GM23338 (cell line): ENCODE measurements at regions not wholly inside any gene's neighbourhood (a gene's known extent, or its start where the extent isn't known, plus 50 kb on each side); places are given as distances from the start of the nearest gene placed in this dataset.

ENCODE experiments used
- ATAC-seq: fragments of 200-7000 bp; cut with Tn5 transposase; 3 replicates; pipeline ENCODE4 v1.9.1; 2020
- DNase-seq: peaks from one replicate; pipeline ENCODE4 v3.0.0-alpha.2; 2015; ENCODE audit warnings: low spot score
- H2AFZ ChIP-seq: fragments of 200-600 bp; sonication (generic); 2 replicates; pipeline ENCODE4 v1.8.0; 2016; ENCODE audit warnings: antibody characterized with exemption, mild to moderate bottlenecking, moderate library complexity
- H3F3A ChIP-seq: fragments of 200-600 bp; sonication (generic); replicated peaks from 2 replicates; pipeline ENCODE4 v1.8.0; 2017; ENCODE audit warnings: antibody characterized with exemption, mixed run types, low read depth
- H3K27ac ChIP-seq: fragments of 200-600 bp; sonication (generic); 2 replicates; pipeline ENCODE4 v1.6.1; 2016; ENCODE audit warnings: low read depth
- H3K27me3 ChIP-seq: fragments of 200-600 bp; sonication (generic); 2 replicates; pipeline ENCODE4 v1.8.0; 2016; ENCODE audit warnings: mild to moderate bottlenecking, mixed run types, moderate library complexity; ENCODE audit not compliant: insufficient read depth
- H3K36me3 ChIP-seq: fragments of 200-600 bp; sonication (generic); 2 replicates; pipeline ENCODE4 v1.8.0; 2016; ENCODE audit warnings: mild to moderate bottlenecking; ENCODE audit not compliant: insufficient read depth
- H3K4me1 ChIP-seq: fragments of 200-600 bp; sonication (generic); 2 replicates; pipeline ENCODE4 v1.8.0; 2016; ENCODE audit warnings: mild to moderate bottlenecking, moderate library complexity; ENCODE audit not compliant: insufficient read depth
- H3K4me2 ChIP-seq: fragments of 200-600 bp; sonication (generic); 2 replicates; pipeline ENCODE4 v1.7.1; 2017; ENCODE audit warnings: mixed run types
- H3K4me3 ChIP-seq: fragments of 200-600 bp; sonication (generic); 2 replicates; pipeline ENCODE4 v1.6.1; 2016; ENCODE audit warnings: mixed run types
- H3K79me2 ChIP-seq: fragments of 200-600 bp; sonication (generic); replicated peaks from 2 replicates; pipeline ENCODE4 v1.8.0; 2017; ENCODE audit warnings: mild to moderate bottlenecking; ENCODE audit not compliant: insufficient read depth
- H3K9me2 ChIP-seq: fragments of 200-600 bp; sonication (generic); 2 replicates; pipeline ENCODE4 v1.8.0; 2017; ENCODE audit not compliant: insufficient read depth
- H4K20me1 ChIP-seq: fragments of 200-600 bp; sonication (generic); replicated peaks from 2 replicates; pipeline ENCODE4 v1.8.0; 2017; ENCODE audit warnings: mild to moderate bottlenecking; ENCODE audit not compliant: insufficient read depth
- H3K27ac Mint-ChIP-seq: 2 replicates; pipeline ENCODE4 v1.8.0; 2020; ENCODE audit warnings: inconsistent platforms, mild to moderate bottlenecking, moderate library complexity, mixed read lengths
- H3K27me3 Mint-ChIP-seq: 3 replicates; pipeline ENCODE4 v1.8.0; 2022; ENCODE audit warnings: low read depth, mild to moderate bottlenecking, moderate library complexity, mixed read lengths, inconsistent platforms; ENCODE audit not compliant: insufficient read depth, poor library complexity
- H3K36me3 Mint-ChIP-seq: 3 replicates; pipeline ENCODE4 v1.8.0; 2021; ENCODE audit warnings: low read depth, mild to moderate bottlenecking, inconsistent platforms, moderate library complexity, mixed read lengths
- H3K4me1 Mint-ChIP-seq: 3 replicates; pipeline ENCODE4 v1.8.0; 2020; ENCODE audit warnings: mild to moderate bottlenecking, inconsistent platforms, mixed read lengths
- H3K4me3 Mint-ChIP-seq: 3 replicates; pipeline ENCODE4 v1.8.0; 2021; ENCODE audit warnings: moderate library complexity, mild to moderate bottlenecking, inconsistent platforms, mixed read lengths
- H3K9me3 Mint-ChIP-seq: 3 replicates; pipeline ENCODE4 v1.8.0; 2020; ENCODE audit warnings: moderate library complexity, mild to moderate bottlenecking, inconsistent platforms, mixed read lengths
- EZH2 ChIP-seq: fragments of 200-600 bp; sonication (generic); IDR thresholded peaks from one replicate; pipeline ENCODE4 v1.8.0; 2017; ENCODE audit warnings: antibody characterized with exemption, mild to moderate bottlenecking, low read depth; ENCODE audit not compliant: unreplicated experiment
- EZH2phosphoT487 ChIP-seq: fragments of 200-600 bp; sonication (generic); IDR thresholded peaks from one replicate; pipeline ENCODE4 v1.8.1; 2018; ENCODE audit warnings: antibody characterized with exemption; ENCODE audit not compliant: unreplicated experiment
- NANOG ChIP-seq: IDR thresholded peaks from 2 replicates; pipeline ENCODE4 v1.6.1; 2016; ENCODE audit warnings: antibody characterized with exemption, borderline replicate concordance
- TF ChIP-seq, protein P1 (sequence below): IDR thresholded peaks from one replicate; pipeline ENCODE4 v1.6.1; 2018; ENCODE audit warnings: antibody characterized with exemption; ENCODE audit not compliant: unreplicated experiment
- TF ChIP-seq, protein P2 (sequence below): IDR thresholded peaks from 2 replicates; pipeline ENCODE4 v1.6.1; 2016; ENCODE audit warnings: antibody characterized with exemption
- TF ChIP-seq, protein P3 (sequence below): fragments of 250-450 bp; sonication (Bioruptor Pico); IDR thresholded peaks from 2 replicates; pipeline ENCODE4 v1.5.0; 2020; ENCODE audit warnings: mild to moderate bottlenecking, moderate library complexity

DNA sequence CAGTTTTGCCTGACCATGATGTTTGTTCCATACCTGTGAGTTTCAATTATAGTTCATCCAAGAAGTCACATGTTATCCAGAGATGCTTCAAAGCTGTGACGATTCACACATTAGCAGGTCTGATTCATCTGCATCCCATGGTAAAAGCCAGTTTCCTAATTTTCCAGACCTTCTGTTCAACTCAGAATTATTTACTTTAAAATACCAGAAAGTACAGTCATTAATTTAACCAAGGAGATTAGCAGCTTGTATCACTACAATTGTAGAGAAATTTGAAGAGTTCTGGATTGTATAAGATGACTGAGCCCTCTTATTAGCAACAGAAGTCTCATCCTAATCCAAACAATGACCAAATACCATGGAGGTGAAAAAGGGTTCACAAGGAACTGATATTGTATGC, 76.1 kb upstream of the THBS1 start:
- no peak overlapping the region for H3K4me3 ChIP-seq
- no peaks in the 10 kb centered on the region for H4K20me1 ChIP-seq
- Mint-ChIP-seq H3K27ac (no peak overlapping the region), H3K4me1 (0 out of 3 replicates have a peak, but pooled peaks cover 6% of the 10 kb centered on the region), H3K36me3 (no peaks in the 10 kb centered on the region), H3K9me3 (no peaks in the 10 kb centered on the region; the same call in 2 of the 3 replicates), H3K27me3 (no peaks in the 10 kb centered on the region), H3K4me3 (no peak overlapping the region)
- DNase-seq: no peak
- no peaks in the 10 kb centered on the region for H3K36me3 ChIP-seq
- no peak for TF ChIP-seq NANOG
- TF ChIP-seq EZH2: no peak
- TF ChIP-seq, protein P1, sequence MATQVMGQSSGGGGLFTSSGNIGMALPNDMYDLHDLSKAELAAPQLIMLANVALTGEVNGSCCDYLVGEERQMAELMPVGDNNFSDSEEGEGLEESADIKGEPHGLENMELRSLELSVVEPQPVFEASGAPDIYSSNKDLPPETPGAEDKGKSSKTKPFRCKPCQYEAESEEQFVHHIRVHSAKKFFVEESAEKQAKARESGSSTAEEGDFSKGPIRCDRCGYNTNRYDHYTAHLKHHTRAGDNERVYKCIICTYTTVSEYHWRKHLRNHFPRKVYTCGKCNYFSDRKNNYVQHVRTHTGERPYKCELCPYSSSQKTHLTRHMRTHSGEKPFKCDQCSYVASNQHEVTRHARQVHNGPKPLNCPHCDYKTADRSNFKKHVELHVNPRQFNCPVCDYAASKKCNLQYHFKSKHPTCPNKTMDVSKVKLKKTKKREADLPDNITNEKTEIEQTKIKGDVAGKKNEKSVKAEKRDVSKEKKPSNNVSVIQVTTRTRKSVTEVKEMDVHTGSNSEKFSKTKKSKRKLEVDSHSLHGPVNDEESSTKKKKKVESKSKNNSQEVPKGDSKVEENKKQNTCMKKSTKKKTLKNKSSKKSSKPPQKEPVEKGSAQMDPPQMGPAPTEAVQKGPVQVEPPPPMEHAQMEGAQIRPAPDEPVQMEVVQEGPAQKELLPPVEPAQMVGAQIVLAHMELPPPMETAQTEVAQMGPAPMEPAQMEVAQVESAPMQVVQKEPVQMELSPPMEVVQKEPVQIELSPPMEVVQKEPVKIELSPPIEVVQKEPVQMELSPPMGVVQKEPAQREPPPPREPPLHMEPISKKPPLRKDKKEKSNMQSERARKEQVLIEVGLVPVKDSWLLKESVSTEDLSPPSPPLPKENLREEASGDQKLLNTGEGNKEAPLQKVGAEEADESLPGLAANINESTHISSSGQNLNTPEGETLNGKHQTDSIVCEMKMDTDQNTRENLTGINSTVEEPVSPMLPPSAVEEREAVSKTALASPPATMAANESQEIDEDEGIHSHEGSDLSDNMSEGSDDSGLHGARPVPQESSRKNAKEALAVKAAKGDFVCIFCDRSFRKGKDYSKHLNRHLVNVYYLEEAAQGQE: no peak
- no peak for TF ChIP-seq EZH2phosphoT487
- no peak overlapping the region for H2AFZ ChIP-seq
- no peak overlapping the region for H3K27ac ChIP-seq
- H3K4me1 ChIP-seq: no peaks in the 10 kb centered on the region
- no peak for ATAC-seq
- H3K9me2 ChIP-seq: peaks cover under 1% of the 10 kb centered on the region; the same call in 1 of the 2 replicates
- no peaks in the 10 kb centered on the region for H3F3A ChIP-seq
- H3K27me3 ChIP-seq: no peaks in the 10 kb centered on the region
- no peak overlapping the region for H3K4me2 ChIP-seq
- no peaks in the 10 kb centered on the region for H3K79me2 ChIP-seq

DNA sequence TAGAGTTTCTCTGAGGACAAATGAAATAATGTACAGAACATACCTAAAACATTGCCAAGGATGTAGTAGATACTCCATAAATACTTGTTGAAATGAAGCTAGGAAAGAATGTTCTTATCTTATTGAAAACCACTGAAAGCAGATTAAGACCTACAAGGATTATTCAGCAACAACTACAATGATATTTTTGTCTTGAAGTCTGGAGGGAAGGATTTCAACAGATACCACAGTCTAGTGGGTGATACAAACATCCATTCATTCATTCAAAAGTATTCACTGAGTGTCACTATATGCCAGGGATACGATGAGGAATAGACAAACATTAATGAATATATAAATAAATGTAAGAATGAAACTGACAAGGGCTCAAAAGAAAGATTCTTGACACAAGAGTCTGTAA, 74.7 kb upstream of the THBS1 start:
- H3K27me3 ChIP-seq: no peaks in the 10 kb centered on the region
- no peaks in the 10 kb centered on the region for H4K20me1 ChIP-seq
- Mint-ChIP-seq H3K27ac (no peak overlapping the region), H3K4me1 (0 out of 3 replicates have a peak, but pooled peaks cover 6% of the 10 kb centered on the region), H3K36me3 (no peaks in the 10 kb centered on the region), H3K27me3 (peaks cover 3% of the 10 kb centered on the region), H3K4me3 (no peak overlapping the region), H3K9me3 (no peaks in the 10 kb centered on the region; the same call in 2 of the 3 replicates)
- DNase-seq (no peak), ATAC-seq (no peak)
- no peak overlapping the region for H2AFZ ChIP-seq
- H3K4me1 ChIP-seq: no peaks in the 10 kb centered on the region
- no peaks in the 10 kb centered on the region for H3K79me2 ChIP-seq
- no peak overlapping the region for H3K4me3 ChIP-seq
- H3K4me2 ChIP-seq: no peak overlapping the region
- H3F3A ChIP-seq: no peaks in the 10 kb centered on the region
- no peak overlapping the region for H3K27ac ChIP-seq
- no peaks in the 10 kb centered on the region for H3K36me3 ChIP-seq
- no peaks in the 10 kb centered on the region for H3K9me2 ChIP-seq
- TF ChIP-seq NANOG (no peak), EZH2phosphoT487 (no peak)
- TF ChIP-seq, protein P1: no peak
- TF ChIP-seq, protein P2, sequence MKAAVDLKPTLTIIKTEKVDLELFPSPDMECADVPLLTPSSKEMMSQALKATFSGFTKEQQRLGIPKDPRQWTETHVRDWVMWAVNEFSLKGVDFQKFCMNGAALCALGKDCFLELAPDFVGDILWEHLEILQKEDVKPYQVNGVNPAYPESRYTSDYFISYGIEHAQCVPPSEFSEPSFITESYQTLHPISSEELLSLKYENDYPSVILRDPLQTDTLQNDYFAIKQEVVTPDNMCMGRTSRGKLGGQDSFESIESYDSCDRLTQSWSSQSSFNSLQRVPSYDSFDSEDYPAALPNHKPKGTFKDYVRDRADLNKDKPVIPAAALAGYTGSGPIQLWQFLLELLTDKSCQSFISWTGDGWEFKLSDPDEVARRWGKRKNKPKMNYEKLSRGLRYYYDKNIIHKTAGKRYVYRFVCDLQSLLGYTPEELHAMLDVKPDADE: no peak
- TF ChIP-seq, protein P3, sequence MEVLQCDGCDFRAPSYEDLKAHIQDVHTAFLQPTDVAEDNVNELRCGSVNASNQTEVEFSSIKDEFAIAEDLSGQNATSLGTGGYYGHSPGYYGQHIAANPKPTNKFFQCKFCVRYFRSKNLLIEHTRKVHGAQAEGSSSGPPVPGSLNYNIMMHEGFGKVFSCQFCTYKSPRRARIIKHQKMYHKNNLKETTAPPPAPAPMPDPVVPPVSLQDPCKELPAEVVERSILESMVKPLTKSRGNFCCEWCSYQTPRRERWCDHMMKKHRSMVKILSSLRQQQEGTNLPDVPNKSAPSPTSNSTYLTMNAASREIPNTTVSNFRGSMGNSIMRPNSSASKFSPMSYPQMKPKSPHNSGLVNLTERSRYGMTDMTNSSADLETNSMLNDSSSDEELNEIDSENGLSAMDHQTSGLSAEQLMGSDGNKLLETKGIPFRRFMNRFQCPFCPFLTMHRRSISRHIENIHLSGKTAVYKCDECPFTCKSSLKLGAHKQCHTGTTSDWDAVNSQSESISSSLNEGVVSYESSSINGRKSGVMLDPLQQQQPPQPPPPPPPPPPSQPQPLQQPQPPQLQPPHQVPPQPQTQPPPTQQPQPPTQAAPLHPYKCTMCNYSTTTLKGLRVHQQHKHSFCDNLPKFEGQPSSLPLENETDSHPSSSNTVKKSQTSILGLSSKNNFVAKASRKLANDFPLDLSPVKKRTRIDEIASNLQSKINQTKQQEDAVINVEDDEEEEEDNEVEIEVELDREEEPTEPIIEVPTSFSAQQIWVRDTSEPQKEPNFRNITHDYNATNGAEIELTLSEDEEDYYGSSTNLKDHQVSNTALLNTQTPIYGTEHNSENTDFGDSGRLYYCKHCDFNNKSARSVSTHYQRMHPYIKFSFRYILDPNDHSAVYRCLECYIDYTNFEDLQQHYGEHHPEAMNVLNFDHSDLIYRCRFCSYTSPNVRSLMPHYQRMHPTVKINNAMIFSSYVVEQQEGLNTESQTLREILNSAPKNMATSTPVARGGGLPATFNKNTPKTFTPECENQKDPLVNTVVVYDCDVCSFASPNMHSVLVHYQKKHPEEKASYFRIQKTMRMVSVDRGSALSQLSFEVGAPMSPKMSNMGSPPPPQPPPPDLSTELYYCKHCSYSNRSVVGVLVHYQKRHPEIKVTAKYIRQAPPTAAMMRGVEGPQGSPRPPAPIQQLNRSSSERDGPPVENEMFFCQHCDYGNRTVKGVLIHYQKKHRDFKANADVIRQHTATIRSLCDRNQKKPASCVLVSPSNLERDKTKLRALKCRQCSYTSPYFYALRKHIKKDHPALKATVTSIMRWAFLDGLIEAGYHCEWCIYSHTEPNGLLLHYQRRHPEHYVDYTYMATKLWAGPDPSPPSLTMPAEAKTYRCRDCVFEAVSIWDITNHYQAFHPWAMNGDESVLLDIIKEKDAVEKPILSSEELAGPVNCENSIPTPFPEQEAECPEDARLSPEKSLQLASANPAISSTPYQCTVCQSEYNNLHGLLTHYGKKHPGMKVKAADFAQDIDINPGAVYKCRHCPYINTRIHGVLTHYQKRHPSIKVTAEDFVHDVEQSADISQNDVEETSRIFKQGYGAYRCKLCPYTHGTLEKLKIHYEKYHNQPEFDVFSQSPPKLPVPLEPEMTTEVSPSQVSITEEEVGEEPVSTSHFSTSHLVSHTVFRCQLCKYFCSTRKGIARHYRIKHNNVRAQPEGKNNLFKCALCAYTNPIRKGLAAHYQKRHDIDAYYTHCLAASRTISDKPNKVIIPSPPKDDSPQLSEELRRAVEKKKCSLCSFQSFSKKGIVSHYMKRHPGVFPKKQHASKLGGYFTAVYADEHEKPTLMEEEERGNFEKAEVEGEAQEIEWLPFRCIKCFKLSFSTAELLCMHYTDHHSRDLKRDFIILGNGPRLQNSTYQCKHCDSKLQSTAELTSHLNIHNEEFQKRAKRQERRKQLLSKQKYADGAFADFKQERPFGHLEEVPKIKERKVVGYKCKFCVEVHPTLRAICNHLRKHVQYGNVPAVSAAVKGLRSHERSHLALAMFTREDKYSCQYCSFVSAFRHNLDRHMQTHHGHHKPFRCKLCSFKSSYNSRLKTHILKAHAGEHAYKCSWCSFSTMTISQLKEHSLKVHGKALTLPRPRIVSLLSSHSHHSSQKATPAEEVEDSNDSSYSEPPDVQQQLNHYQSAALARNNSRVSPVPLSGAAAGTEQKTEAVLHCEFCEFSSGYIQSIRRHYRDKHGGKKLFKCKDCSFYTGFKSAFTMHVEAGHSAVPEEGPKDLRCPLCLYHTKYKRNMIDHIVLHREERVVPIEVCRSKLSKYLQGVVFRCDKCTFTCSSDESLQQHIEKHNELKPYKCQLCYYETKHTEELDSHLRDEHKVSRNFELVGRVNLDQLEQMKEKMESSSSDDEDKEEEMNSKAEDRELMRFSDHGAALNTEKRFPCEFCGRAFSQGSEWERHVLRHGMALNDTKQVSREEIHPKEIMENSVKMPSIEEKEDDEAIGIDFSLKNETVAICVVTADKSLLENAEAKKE: no peak
